ENCODE measurements at regions not wholly inside any gene's neighbourhood (a gene's known extent, or its start where the extent isn't known, plus 50 kb on each side); places are given as distances from the start of the nearest gene placed in this dataset.

- no peak for TF ChIP-seq CTCF (IDR thresholded peaks at IDR 0.05)
- no peak for TF ChIP-seq POLR2A (IDR thresholded peaks at IDR 0.05)
These were observed 56.9 kb upstream of the SATB1 start for GRCh38 chr3:18481946-18482548.

Measured in Peyer's patch (tissue), 4 donors.